ENCODE measurements at regions not wholly inside any gene's neighbourhood (a gene's known extent, or its start where the extent isn't known, plus 50 kb on each side); places are given as distances from the start of the nearest gene placed in this dataset.

GRCh38 chr6:40315060-40315459 lies 272.1 kb downstream of the LRFN2 start:
- TF ChIP-seq POLR2A (IDR thresholded peaks at IDR 0.05) = no peak
- no peak for TF ChIP-seq EP300 (IDR thresholded peaks at IDR 0.05)

All from gastroesophageal sphincter (tissue), 2 donors.